Sigmoid colon (tissue), 6 donors: ENCODE measurements at regions not wholly inside any gene's neighbourhood (a gene's known extent, or its start where the extent isn't known, plus 50 kb on each side); places are given as distances from the start of the nearest gene placed in this dataset.

Experiments used
- DNase-seq: peaks from one replicate; pipeline ENCODE4 v3.0.0-alpha.2; 2019
- H3K27ac ChIP-seq, 4 donors: fragments of 200-600 bp; sonication (generic); one replicate each; pipeline ENCODE4 v1.5.1; 2016 to 2019; ENCODE audit warnings: mild to moderate bottlenecking in 1 of 4
- H3K27me3 ChIP-seq, 3 donors: fragments of 200-600 bp; sonication (generic); one replicate each; pipeline ENCODE4 v1.5.1; 2019; ENCODE audit warnings: mild to moderate bottlenecking in 1 of 3
- H3K36me3 ChIP-seq, 4 donors: fragments of 200-600 bp; sonication (generic); one replicate each; pipeline ENCODE4 v1.5.1; 2016 to 2019
- H3K4me1 ChIP-seq, 4 donors: fragments of 200-600 bp; sonication (generic); one replicate each; pipeline ENCODE4 v1.5.1; 2017 to 2019
- H3K4me3 ChIP-seq, 4 donors: fragments of 200-600 bp; sonication (generic); one replicate each; pipeline ENCODE4 v1.5.1; 2017 to 2019; ENCODE audit warnings: mild to moderate bottlenecking in 2 of 4, moderate library complexity in 1 of 4
- H3K9me3 ChIP-seq, 4 donors: fragments of 200-600 bp in 3 of 4; sonication (generic) in 3 of 4; one replicate each; pipeline versions ENCODE4 v1.5.1 to v1.6.1; 2013 to 2019
- EP300 ChIP-seq, 4 donors: sonication (generic); formaldehyde crosslinking; IDR thresholded peaks; one replicate each; pipeline ENCODE4 v1.6.1; 2017; ENCODE audit warnings: antibody characterized with exemption in 4 of 4
- POLR2A ChIP-seq, 2 donors: fragments of 450-650 bp; IDR thresholded peaks; one replicate each; pipeline ENCODE4 v1.6.1; 2016; ENCODE audit warnings: antibody characterized with exemption in 2 of 2, mild to moderate bottlenecking in 2 of 2, moderate library complexity in 2 of 2
- POLR2AphosphoS5 ChIP-seq, 4 donors: sonication (generic); formaldehyde crosslinking; IDR thresholded peaks; one replicate each; pipeline ENCODE4 v1.6.1; 2017; ENCODE audit warnings: antibody characterized with exemption in 4 of 4
- WGBS, 2 donors: extraction: QIAGEN DNeasy Blood & Tissue Kit; methylation state at CpG; one replicate each; pipeline ENCODE4 v1.1.7; 2013; 5-methylcytosine and 5-hydroxymethylcytosine counted together
- intact Hi-C: fragments of 100-400 bp; cut with DNase I; formaldehyde crosslinking; loops from one replicate; pipeline ENCODE4 v1.15.1; 2023
- TF ChIP-seq, protein P1 (sequence below), 4 experiments: fragments of 450-650 bp in 3 of 4; fragments of 200-600 bp in 1 of 4; IDR thresholded peaks; one replicate each; pipeline ENCODE4 v1.5.1; 2016 to 2019; ENCODE audit warnings: antibody characterized with exemption in 4 of 4, mild to moderate bottlenecking in 3 of 4, moderate library complexity in 2 of 4
- donor health status: healthy with polysubstance abuse.
- donor health status: healthy.

DNA sequence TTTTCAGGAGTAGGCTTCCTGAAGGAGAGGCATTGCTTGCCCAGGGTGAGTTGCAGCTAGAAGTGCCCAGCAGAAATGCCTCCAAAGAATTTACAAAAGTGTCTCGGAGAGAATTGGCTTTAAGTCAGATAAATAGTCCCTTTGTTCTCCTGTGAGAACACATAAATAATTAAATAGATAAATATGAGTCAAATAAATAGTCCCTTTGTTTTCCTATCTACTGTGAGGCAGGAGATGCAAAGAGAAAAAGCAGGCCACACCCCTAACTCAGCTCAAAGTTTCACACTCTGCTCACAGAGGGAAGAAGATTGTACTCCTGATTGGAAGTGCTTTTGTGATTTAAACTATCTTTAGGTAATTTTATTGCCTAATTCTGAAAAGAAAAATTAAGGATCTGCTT lies 180.7 kb upstream of the PRSS16 start:
- Histone ChIP-seq H3K4me1 (no peaks in the 10 kb centered on the region), H3K4me3 (no peak overlapping the region), H3K9me3 (no peaks in the 10 kb centered on the region), H3K36me3 (no peaks in the 10 kb centered on the region), H3K27ac (no peak overlapping the region), H3K27me3 (no peaks in the 10 kb centered on the region)
- 15 to 56% methylated on average over 1 of the region's 1 CpG for WGBS, 2 donors
- DNase-seq, result no peak
- intact Hi-C loops, result no loop called here
- TF ChIP-seq, protein P1, sequence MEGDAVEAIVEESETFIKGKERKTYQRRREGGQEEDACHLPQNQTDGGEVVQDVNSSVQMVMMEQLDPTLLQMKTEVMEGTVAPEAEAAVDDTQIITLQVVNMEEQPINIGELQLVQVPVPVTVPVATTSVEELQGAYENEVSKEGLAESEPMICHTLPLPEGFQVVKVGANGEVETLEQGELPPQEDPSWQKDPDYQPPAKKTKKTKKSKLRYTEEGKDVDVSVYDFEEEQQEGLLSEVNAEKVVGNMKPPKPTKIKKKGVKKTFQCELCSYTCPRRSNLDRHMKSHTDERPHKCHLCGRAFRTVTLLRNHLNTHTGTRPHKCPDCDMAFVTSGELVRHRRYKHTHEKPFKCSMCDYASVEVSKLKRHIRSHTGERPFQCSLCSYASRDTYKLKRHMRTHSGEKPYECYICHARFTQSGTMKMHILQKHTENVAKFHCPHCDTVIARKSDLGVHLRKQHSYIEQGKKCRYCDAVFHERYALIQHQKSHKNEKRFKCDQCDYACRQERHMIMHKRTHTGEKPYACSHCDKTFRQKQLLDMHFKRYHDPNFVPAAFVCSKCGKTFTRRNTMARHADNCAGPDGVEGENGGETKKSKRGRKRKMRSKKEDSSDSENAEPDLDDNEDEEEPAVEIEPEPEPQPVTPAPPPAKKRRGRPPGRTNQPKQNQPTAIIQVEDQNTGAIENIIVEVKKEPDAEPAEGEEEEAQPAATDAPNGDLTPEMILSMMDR (IDR thresholded peaks at IDR 0.05), result no peak
- TF ChIP-seq EP300 (IDR thresholded peaks at IDR 0.05) (no peak), POLR2A (IDR thresholded peaks at IDR 0.05) (no peak), POLR2AphosphoS5 (IDR thresholded peaks at IDR 0.05) (no peak)

DNA sequence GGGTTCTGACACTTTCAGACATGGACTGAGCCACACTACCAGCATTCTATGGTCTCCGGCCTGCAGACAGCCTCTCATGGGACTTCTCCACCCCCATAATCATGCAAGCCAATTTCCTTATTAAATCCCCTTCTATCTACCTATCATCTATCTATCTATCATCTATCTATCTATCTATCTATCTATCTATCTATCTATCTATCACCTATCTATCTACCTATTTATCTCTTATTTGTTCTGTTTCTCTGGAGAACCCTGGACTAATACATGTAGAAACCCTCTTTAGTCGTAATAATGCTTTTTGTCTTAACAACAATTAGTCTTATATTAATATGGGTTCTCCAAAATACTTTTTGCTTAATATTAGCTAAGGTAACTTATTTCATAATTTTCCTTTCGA lies 174.1 kb upstream of the PRSS16 start:
- no peak overlapping the region for H3K27ac ChIP-seq
- H3K4me1 ChIP-seq, result no peaks in the 10 kb centered on the region
- no peaks in the 10 kb centered on the region for H3K36me3 ChIP-seq
- no peaks in the 10 kb centered on the region for H3K9me3 ChIP-seq
- DNase-seq, result no peak
- H3K27me3 ChIP-seq, result peaks cover 0 to 15% (median 0%) of the 10 kb centered on the region in 3 donors
- H3K4me3 ChIP-seq, result no peak overlapping the region
- 85 to 87% methylated on average over 3 of the region's 3 CpGs for WGBS, 2 donors
- intact Hi-C loops, result no loop called here
- no peak for TF ChIP-seq EP300 (IDR thresholded peaks at IDR 0.05)
- TF ChIP-seq POLR2AphosphoS5 (IDR thresholded peaks at IDR 0.05), result no peak
- TF ChIP-seq, protein P1 (IDR thresholded peaks at IDR 0.05), result no peak
- no peak for TF ChIP-seq POLR2A (IDR thresholded peaks at IDR 0.05)

- peaks cover 0 to 19% (median 0%) of the 10 kb centered on the region in 3 donors for H3K27me3 ChIP-seq
- intact Hi-C loops, result no loop called here
- no peaks in the 10 kb centered on the region for H3K36me3 ChIP-seq
Measured at GRCh38 chr6:27076116-27076515, 171.4 kb upstream of the PRSS16 start.

GRCh38 chr6:27078734-27079357 lies 168.7 kb upstream of the PRSS16 start:
- Histone ChIP-seq H3K27ac (no peak overlapping the region), H3K36me3 (no peaks in the 10 kb centered on the region), H3K4me1 (peaks cover 0 to 5% (median 2%) of the 10 kb centered on the region in 4 donors), H3K27me3 (peaks cover 0 to 19% (median 0%) of the 10 kb centered on the region in 3 donors), H3K4me3 (peak overlapping the region in 1 of 4 donors; percentile 9), H3K9me3 (no peaks in the 10 kb centered on the region)
- intact Hi-C loops, result loop anchor here (2.0 kb wide), 1 partner anchor 472 kb away; no protein-coding TSS in a partner anchor
- no peak for DNase-seq
- WGBS, 2 donors, result 1 to 2% methylated on average over 9 of the region's 9 CpGs
- TF ChIP-seq POLR2AphosphoS5 (IDR thresholded peaks at IDR 0.05), result no peak
- TF ChIP-seq, protein P1 (IDR thresholded peaks at IDR 0.05), result peak; percentile 36 to 58 (median 50)

More at GRCh38 chr6:27076116-27076515, 171.4 kb upstream of the PRSS16 start:
- WGBS, 2 donors, result 21 to 58% methylated on average over 1 of the region's 1 CpG
- Histone ChIP-seq H3K4me1 (peaks cover 0 to 5% (median 2%) of the 10 kb centered on the region in 4 donors), H3K9me3 (no peaks in the 10 kb centered on the region), H3K27ac (no peak overlapping the region), H3K4me3 (no peak overlapping the region)
- TF ChIP-seq POLR2A (IDR thresholded peaks at IDR 0.05), result no peak
- TF ChIP-seq EP300 (IDR thresholded peaks at IDR 0.05), result no peak
- no peak for TF ChIP-seq POLR2AphosphoS5 (IDR thresholded peaks at IDR 0.05)
- TF ChIP-seq, protein P1 (IDR thresholded peaks at IDR 0.05), result no peak
- DNase-seq, result no peak

GRCh38 chr6:27081188-27081587 lies 166.3 kb upstream of the PRSS16 start:
- peaks cover 0 to 5% (median 2%) of the 10 kb centered on the region in 4 donors for H3K4me1 ChIP-seq
- TF ChIP-seq POLR2A (IDR thresholded peaks at IDR 0.05) (no peak), EP300 (IDR thresholded peaks at IDR 0.05) (no peak), POLR2AphosphoS5 (IDR thresholded peaks at IDR 0.05) (no peak)
- TF ChIP-seq, protein P1 (IDR thresholded peaks at IDR 0.05), result no peak
- DNase-seq, result no peak
- H3K27me3 ChIP-seq, result peaks cover 0 to 19% (median 0%) of the 10 kb centered on the region in 3 donors
- no peak overlapping the region for H3K4me3 ChIP-seq
- intact Hi-C loops, result no loop called here
- no peaks in the 10 kb centered on the region for H3K9me3 ChIP-seq
- no peak overlapping the region for H3K27ac ChIP-seq
- no peaks in the 10 kb centered on the region for H3K36me3 ChIP-seq
